NCI-H446 (cell line): ENCODE measurements at regions not wholly inside any gene's neighbourhood (a gene's known extent, or its start where the extent isn't known, plus 50 kb on each side); places are given as distances from the start of the nearest gene placed in this dataset.
"Not testable (repeated sequence)": the region's sequence is repeated elsewhere in the genome, so short reads cannot be mapped to it uniquely, and the experiment has no call there.

Experiments
- DNase-seq, 2 experiments: peaks; one replicate each; lab custom pipeline; 2025; lab: John Stamatoyannopoulos, UW

DNA sequence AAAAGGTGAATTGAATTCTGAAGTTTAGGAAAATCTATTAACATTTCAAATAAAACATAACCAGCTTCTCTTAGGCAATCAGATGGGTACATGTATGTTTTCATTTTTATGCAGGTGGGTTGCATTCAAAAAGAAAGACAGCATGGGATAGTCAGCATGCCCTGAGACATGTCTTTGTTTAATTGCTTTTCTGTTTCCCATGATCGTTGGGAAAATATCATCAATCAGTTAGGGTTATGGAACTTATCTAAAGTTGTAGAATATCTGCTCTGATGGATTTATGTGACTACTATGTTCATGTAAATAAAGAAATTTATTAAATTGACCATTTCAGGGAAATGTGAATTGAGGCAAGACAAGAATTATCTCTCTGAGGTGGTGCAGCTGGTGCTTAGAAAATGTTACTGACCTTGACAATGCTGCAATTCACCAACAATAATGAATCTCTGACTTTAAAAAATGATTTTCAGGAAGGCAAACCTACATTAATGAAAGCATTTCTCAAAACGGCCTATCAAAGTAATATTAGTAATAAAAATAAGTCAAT, 112.7 kb downstream of the RFPL4B start:
- no peak for DNase-seq

DNA sequence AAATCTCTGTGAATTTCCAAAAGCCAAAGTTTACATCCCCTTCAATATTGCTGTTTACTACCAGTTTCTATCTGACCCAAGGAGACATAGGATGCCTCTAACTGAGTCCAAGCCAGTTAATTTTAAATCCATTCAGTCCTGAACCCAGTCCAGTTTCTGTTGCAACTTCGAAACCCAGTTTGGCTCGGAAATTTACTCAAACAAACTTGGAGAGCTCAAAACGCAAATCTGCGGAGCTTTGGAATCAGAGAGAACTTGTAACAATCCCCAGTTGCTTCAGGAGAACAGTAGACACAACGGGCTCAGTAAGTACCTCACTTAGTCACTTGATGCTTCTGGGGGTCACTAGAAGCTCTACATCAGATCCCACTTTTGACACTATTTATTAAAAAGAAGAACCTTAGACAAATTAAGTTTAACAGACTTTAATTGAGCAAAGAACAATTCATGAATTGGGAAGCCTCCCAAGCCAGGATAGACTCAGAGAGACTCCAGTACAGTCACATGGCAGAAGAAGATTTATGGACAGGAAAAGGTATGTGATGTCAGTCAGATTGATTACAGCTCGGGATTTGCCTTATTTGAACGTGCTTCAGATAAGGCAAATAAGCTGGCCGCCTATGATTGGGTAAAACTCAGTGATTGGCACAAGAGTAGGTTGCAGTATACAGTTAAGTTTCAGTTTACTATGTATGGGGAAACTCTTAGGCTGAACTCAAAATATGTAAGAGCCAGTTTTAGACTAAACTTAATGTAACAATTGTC, 118.0 kb downstream of the RFPL4B start:
- no peak for DNase-seq

DNA sequence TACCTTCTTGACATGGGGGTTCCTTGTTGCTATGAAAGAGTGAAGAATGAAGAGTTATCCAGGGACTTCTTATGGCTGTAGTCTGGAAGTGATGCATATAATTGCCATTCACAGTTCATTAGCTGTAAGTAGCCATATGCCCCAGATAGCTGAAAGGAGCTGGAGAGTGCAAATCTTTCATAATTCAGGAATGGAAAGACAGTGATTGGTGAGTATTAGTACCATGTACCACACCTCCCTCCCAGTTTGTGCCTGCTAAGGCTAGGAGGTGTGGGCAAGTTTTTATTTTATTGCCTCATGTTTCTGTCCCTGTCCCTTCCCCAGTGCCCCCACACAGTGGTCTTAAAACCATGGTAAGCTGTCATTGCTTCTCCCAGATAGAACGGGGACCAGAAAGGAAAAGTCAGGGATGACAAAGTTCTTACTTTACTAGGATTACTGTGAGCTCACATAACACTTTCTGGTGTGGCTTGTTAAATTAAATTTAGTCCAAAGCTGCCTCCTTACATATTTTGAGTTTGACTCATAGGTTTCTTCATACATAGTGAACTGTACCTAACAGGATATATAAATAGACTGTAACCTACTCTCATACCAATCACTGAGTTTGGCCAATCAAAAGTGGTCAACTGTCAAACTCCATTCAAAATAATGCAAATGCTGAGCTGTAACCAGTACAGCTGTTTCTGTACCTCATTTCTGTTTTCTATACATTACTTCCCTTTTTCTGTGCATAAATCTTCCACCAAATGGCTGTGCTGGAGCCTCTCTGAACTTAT, 119.4 kb downstream of the RFPL4B start:
- peak in 1 of 2 experiments; percentile 1 for DNase-seq

DNA sequence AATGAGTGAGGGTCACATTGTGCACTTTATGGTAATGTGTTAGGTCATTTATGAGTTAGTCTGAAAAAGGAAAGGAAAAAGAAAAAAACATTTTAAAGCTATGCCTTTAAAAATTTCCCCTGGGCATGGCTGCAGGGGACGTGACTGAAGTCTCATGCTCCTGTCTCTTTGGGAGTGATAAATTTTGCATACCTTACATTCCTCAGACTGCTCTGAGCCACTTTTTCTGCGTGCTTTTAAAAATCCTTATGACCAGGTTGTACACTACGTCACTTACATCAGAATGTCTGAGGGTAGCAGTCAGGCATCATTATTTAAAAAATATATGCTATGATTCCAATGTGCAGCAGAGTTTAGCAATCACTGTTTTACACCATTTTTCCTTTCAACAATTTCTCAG, 121.2 kb downstream of the RFPL4B start:
- no peak for DNase-seq

DNA sequence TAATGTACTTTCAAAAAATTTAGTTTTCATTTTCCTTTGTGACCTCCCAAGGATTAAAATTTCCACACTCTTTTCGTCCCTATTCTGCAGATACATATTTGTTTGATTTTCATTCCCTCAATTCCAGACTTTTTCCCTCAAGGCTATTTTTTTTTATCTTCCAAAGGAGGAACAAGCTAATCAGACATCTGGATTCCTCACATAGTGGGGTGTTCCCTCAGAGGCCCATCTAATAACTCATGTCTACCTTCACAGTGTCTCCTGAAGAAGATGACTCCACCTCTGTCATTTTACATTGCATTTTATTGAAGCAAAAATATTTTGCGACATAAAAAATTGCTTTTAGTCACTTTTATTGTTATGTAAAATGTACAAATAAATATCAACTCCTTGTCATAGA, 122.2 kb downstream of the RFPL4B start:
- no peak for DNase-seq

DNA sequence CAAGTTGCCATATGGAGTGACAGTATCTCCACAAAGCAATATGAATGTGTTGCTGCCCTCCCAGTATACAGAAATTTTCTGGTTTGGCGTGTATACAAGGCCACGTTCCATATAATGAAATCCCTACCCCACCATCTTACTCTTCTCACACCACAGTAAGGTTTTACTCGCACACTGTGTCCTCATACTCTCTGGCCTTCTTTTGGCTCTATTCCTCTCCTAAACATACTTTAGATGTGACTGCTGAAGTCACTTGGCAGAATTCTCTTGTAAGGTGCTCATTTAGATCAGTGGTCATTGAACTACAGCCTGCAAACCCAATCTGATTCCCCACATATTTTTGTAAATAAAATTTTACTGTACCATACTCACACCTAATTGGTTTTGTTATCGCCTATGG, 123.2 kb downstream of the RFPL4B start:
- no peak for DNase-seq

DNA sequence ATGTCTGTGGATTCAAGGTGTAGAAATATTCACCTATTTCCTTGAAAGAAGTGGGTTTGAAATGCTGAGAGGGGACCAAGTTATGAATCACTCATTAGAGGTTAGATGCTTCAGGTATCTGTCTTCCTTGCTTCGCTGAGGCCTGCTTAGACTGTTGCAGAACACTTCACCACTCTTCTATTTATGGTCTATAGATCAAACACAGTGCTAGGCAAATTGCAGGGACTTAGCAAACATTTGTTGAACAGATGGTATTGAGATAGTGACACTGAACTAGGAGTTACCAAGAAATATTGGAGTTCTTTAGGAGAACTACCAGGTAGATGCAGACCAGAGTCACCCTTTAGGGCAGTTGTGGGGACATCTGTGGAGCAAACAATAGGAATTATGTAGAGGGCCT, 123.8 kb downstream of the RFPL4B start:
- no peak for DNase-seq

DNA sequence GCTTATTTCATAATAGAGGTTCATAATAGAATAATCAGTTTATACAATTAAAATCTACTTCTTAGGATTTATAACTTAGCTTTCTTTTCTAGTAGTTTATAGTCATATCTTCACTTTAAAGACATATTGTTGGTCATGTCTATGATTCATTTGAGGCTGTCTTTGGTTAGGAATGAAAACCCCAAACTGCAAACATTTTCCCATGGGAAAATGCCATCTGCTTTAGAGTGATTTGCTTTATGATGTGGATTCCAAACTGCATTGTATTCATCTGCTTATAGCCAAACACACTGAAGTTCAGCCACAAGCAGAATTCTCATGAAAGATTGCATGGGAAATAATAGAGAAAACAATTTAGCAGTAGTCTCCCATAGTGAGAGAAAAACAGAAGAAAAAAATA, 128.0 kb downstream of the RFPL4B start:
- DNase-seq: peak in 1 of 2 experiments; percentile 11

DNA sequence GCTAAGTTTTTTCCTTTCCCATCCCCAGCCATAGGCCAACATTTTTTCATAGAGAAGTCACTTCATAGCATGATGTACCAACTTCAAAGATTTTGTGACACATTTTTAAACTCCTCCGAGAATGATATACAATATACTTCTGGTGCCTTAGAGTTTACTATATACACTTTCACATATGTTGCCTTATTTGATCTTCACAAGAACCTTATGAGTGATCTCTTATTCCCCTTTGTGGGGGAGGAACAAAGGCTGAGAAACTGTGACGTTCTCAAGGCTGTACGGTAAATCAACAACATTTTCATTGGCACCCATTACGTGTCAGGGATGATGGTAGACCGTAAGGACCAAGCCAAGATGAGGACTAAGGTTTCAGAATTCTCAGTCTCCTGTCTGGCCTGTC, 130.0 kb downstream of the RFPL4B start:
- DNase-seq: no peak

DNA sequence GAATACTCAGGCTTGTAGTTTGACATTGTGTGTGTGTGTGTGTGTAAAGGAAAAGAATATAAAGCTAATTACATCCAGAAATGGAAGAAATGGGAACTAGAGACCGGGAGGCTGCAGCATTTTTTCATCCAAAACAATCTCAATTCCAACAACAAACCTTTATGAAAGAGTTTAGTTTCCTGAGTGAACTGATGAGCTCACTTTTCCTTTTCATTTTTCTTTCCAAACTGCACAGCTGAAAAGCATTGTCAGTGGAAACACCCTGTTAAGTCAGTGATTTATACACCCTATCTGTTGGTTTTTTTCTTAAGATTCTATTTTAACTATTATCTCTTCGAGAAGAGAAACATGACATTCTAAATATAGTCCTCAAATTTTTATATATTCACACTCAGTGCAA, 130.9 kb downstream of the RFPL4B start:
- no peak for DNase-seq

DNA sequence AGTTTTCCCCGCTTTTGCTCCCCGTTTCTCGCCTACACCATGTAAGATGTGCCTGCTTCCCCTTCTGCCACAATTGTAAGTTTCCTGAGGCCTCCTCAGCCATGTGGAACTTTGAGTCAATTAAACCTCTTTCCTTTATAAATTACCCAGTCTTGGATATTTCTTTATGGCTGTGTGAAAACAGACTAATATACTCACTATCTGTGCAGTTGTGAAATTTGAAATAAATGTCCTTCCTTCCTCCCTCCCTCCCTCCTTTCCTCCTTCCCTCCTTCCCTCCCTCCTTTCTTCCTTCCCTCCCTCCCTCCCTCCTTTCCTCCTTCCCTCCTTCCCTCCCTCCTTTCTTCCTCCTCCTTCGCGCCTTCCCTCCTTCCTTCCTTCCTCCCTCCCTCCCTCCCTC, 132.8 kb downstream of the RFPL4B start:
- DNase-seq: not testable (repeated sequence)

DNA sequence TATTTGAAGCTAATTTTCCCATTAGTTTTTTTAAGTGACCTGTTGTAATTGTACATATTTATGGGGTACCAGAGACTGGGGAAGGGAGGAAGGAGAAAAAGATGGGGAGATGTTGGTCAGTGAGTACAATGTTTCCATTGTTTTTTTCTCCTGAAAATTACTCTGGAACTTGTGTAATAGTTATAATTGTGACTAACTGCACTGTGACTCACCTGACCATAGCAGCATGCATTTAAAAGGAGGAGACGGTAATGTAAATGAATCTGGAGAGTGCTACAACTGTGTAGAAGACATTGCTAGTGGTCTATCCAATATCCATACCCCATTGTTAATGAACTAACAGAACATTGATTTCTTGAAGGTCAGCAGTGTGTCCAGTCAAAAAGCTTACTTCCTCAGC, 133.4 kb downstream of the RFPL4B start:
- no peak for DNase-seq

DNA sequence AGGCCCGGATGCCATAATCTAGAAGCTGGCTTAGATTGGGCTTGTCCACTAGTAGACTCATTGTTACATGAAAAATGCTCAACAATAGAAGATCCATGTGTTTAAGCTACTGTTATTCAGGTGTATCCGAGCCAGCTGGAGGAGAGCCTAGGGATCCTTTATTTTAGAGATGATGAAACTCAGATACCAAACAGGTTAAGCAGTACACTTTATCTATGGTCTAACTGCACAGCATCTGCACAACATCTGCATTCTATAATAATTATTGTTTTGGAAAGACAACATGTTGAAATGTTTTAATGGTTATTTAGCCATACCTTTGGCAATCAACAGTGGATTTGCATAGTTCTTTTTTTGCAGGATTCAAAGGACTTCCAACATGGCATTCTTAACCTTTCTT, 134.1 kb downstream of the RFPL4B start:
- no peak for DNase-seq

DNA sequence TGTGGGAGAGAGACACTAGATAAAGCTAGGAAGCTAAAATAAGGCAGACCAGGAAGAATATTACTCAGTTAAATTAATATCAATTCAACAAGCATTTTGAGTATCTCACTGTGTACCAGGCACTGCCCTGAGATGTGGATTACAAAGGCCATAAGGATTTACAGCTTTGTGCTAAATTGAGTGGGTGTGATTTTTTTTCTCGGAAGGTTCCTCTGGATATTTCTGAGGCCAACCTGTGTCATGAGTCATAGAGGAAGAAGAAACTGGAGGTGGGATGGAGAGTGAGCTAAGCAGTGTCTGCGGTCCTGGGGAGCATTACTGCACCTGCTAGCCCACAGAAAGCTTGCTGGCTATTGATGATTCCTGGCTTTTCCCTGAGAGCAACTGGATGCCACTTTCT, 135.2 kb downstream of the RFPL4B start:
- DNase-seq: no peak

DNA sequence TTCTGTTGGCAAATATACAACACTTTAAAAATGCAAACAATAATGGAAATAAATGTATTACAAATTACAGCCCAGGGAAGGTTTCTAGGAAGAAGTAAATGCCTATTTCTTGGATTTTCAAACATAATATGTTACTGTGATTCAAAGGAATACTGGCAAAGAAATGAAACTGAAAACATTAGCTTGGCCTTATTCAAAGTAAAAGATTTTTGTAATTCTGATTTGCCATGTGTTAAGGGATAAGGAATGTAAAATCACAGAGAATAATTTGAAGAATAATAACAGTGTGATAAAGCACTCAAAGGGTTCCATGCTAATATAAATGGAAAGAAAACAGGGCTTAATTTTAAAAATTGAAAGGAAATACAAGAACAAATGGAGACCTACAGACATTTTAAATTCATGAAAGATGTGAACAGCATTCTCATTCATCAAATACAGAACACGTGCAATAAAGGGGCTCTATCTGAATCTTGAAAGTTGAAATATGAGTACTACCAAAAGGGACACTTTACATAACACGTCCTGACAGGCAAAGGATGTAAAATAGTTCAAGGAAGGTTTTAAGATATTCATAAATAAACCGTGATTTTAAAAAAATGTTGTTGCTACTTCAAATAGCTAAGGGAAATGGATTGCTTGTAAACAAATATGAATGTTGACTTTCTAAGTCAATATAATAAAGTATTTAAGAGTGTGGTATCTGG, 138.1 kb downstream of the RFPL4B start:
- DNase-seq: no peak

DNA sequence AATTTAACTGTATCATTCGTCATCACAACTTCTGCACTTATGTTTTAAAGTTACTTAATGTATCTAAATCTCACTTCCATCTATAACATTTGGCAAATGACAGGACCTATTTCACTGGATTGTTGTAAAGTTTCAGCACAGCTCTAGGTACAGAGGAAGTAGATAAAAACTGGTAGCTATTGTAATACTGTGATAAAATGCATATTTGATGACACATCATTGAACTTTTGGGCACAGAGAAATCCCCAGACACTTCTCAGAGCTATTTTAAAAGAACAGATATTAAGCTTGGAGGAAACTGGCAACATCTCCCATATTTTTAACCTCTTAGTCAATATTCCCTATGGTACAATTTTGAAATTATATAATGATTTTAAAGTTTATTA, 138.7 kb downstream of the RFPL4B start:
- no peak for DNase-seq

DNA sequence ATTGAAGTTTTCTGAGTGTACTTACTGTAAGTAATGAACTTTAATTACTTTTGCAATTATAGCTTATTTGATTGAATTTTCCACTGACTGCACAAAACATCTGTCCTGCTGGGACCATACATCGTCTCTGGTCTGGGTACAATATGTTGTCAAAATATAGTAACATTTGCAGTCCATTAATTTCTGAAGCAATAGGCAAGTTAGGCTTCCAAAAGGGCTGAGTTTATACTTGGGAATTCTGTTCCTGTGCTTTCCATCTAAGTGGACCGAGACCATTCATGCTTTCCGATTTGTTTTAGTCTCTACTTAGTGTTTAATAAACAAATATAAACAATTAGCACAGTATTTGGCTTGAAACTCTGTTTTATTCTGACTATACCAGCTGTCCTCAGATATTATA, 139.3 kb downstream of the RFPL4B start:
- DNase-seq: peak in 1 of 2 experiments; percentile 0

DNA sequence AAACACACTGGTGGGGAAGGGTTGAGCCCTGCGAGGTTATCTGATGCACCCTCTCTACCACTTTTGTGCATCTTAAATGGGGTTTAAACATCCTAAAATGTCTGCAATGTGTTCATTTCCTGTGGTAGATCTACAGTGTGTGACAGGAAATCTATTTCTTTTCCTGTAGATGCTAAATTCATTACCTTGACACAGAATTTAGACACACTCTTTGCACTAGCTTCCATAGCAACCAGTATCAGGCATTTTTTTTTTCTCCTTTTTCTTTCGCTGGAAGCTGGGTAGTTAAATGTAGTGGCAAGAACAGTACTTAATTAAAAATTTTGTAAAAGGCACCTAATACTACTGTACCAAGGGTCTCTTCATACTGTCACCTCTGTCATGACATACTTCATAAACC, 141.1 kb downstream of the RFPL4B start:
- no peak for DNase-seq

DNA sequence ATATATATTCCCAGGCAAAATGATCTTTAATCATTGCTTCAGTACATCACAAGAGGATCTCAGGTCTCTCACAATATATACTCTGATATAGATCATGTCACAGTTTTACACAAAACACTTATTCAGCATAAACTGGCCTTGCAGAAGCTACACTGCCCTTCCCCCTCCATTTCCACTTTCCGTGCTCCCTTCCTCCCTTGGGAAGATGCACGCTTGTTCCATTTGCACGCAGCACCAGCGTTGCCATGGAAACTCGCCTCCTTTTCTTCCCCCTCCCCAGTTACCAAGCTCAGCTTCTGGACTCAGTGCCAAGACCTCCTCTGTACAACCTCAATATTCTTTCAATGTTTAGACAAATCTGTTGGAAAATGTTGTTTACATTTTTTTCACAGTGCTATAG, 154.6 kb downstream of the RFPL4B start:
- peak; percentile 79 to 85 for DNase-seq

DNA sequence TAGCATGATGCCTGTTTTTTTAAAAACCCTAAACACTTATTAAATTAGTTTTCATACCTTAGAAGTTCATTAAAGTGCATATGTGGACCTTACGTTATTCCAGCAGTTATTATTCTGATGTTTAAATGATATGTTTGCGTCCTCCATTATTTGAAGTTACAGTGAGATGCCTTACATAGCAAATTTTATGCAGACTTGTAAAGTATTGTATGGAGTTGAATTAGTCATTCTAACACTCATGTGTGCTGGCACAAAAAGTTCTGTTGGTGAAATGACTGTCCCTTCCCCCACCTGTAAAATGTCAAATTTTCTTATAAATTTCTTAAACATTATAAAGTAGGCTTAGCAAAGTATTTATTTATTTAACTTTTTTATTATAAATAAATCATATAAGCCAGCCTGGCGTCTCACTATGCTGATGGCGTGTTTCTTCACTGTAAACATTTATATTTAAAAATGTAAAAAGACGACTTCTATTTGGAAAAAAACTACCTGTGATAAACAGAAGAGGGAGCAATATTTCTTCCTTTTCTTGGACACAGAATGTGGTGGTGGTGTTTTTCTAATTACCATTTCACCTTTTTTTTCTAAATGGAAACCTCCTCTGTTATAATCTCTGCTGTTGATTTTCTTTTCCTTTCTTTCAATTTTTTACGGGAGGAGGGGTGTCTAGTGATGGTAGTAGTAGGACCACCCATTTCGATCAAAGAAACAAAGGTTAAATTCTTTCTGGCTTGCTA, 155.4 kb downstream of the RFPL4B start:
- peak in 1 of 2 experiments; percentile 26 for DNase-seq

DNA sequence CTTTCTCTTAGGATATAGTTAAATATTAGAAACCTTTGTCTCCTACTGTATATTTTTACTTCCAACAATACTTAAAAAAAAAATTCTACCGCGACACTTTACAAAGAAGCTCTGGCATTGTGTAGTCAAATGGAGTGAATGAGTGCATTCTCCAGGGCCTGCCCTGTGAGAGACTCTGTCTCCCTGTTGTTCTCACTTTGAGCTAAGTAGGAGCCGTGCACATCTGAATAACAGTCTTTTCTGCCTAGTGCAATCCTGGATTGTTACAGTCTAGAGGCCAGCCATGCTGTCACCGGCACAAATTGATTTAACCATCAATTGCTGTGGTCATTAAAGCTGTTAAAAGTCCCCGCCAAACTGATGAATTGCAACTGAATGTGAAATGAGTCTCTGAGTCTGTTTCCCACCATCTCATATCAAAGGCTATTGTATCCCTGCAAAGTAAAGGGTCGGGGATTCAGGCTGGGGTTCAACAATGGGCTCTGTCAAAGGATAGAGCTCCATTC, 156.0 kb downstream of the RFPL4B start:
- no peak for DNase-seq

DNA sequence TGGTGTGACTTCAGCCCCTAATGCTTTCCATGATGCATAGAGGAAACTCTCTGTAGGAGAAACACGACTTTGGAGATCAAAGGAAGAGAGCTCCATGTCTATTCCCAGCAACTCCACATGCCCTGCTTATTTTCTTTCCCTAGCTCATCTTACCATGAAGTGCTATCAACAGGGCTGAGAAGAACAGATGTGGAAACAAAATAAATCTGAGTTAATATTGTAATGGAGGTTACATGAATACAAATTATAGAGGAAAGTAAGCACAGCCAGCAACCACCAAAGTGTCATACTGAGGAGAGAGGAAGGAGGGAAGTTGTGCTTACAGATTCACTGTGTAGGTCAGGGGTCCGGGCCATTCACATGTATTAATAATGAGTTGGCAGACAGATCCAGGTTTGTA, 157.5 kb downstream of the RFPL4B start:
- DNase-seq: no peak
